GM18508 (cell line): ENCODE measurements at regions not wholly inside any gene's neighbourhood (a gene's known extent, or its start where the extent isn't known, plus 50 kb on each side); places are given as distances from the start of the nearest gene placed in this dataset.

Experiments used
- ATAC-seq: cut with Tn5 transposase; IDR thresholded peaks from one replicate; pipeline ENCODE4 v1.9.1; 2021; ENCODE audit warnings: moderate number of reproducible peaks; ENCODE audit not compliant: insufficient read depth, unreplicated experiment

DNA sequence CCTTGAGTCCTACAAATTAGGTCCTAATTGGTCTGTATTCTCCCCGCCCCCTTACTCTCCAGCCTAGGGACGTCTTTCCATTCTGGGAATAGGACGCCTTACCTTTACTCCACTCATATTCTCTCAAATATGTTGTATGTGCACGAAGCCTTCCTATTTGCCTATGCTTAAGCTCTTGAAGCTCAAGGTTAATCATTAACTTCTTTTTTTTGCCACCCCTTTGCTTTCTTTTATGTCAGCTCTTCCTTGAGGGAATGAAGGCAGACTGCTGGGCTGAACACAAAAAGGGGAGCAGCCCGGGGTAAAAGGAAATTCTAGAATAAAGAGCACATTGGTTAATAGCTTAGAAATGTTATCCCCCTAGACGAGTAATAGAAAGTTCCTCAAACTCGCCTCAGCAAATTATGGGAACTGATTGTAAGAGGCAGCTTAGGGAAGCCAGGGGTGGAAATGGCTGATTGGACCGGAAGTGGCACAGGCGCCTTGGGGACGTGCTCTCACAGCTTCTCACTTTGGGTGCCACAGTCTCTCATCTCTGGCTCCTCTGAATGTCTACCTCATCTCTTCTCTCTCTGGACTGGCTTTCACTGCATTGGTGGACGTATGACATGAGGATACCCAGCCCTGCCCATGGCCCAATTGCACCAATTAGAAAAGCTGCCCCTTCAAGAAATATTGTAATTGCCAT is 122.3 kb upstream of the IL12B start:
- no peak for ATAC-seq

DNA sequence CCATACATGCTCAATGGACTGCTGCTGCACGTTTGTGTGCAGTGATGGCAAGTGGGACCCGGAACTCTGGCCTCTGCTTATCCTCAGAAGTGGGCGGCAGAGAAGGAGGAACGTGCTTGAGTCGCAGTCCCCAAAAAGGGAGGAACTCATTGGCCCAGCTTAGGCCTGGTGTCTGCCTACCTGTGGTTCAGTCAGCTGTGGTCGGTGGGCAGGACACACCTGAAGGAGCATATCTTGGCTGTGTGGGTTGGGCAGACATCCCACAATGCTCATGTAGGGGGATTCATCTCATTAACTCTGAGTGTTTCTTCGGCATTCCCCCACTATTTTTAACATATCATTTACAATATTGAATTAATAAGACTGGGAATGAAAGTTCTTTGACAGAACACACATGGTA is 122.9 kb upstream of the IL12B start:
- ATAC-seq: no peak

DNA sequence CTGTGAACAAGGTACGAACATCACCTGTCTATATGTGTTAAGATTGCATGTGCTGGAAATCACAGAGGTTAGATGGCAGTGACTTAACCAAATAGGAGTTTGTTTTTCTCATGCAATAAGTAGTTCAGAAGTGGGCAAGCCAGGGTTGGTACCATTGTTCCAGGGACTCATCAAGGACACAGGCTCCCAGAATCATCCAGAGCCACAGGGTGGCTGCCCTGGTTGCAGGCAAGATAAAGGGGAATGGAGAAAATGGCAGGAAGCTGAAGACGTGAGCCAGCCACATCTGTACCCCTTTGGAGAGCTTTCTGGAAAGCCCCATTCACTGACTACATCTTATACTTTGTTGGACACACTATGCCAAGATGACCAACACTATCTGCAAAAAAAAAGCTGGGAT is 126.0 kb upstream of the IL12B start:
- peak; percentile 4 for ATAC-seq

DNA sequence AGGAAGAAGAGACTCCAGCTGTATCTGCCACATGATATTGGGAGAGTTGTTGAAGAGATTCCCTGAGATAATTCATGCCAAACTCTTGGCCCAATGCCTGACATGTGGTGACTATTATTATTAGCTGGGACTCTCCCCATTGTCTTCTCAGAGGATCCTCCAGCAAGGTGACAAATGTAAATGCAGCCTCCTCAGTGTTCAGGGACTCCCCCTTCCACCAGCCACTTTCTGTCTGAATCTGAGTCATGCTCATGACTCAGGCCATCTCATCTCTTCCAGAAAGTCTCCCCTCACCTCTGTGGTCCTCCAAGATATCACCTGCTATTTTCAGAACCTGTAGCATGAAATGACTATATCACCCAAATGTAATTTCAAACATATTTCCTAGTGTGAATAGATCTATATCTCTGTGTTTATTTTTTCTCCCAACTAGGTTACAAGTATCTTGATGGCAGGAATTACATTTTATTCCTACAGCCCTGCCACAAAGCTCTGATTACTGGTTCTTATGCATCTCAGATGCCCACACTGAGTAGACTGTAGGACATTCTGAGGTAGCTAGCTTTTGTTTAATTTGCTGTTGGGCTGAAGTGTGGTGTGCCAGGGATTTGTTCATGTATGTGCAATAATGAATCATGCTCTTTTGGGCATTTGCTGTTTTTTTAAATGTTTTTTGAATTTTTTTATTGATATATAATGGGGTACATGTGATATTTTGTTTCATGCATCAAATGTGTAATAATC is 126.6 kb upstream of the IL12B start:
- peak; percentile 75 for ATAC-seq

DNA sequence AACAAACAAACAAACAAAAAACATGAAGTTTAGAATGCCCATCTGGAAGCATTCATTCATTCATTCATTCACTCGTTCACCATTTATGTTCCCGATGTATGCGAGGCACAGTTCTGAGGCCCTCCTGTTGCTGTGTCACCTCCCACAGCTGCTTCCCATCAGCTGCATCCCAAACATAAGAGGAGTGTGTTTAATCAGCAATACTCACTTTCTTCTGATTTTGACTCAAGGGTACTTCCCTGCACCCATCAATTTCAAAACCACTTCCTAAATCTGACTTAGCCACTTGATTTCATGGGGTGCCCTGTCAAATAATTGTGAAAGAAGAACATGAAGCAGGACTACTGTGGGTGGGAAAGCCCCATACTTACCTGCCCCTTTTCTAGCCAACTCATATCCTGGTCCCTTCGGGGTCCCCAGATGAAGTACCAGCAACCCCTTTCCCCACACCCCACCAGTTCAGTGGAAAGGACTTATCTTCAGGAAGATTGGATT is 128.0 kb upstream of the IL12B start:
- peak; percentile 34 for ATAC-seq

DNA sequence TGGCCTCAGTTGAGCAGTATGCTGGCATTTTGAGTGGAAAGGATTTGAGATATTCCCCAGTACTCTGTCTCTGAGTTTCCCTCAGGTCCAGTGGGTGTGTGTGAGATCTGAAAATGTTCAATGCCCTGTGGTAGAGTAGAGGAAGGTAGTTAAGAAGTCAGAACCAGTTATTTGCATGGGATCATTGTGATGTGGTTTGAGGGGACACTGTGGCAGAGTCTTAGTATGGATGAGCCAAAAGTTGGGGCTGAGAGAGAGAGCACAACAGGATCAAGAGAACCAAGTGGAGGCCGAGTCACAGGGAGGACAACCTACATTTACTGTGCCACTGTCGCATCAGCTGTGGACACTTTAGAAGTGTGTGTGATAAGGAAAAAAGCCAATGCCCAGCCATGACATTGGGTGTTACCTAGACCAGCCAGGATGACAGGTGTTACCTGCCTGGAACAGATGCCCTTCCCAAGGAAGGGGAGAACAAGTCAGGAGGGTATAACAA is 128.9 kb upstream of the IL12B start:
- no peak for ATAC-seq

DNA sequence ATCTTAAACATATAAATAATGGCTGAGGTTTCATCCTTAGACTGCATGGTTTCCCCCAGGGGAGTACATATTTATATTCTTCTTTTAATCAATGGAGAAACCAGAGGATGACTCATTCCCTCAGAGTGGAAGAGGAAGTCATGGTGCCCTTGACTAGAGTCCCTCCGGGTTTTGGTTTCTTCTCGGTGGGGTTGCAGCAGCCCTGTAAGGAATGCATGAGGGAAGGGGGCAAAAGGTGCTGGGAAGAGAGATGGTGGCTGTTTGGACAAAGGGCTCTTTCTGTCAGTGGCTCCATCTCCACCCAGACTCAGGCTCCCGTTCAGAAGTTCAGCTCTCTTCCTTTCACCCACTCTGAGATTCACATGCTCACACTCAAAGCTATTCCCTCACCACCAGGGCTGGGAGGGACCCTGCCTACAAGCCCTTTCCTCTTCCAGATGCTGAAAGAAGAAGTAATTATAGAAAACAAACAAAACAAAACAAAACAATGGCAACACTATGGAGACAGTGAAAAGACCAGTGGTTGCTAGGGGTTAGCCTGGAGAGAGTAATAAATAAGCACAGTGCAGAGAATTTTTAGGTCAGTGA is 129.8 kb upstream of the IL12B start:
- ATAC-seq: no peak

DNA sequence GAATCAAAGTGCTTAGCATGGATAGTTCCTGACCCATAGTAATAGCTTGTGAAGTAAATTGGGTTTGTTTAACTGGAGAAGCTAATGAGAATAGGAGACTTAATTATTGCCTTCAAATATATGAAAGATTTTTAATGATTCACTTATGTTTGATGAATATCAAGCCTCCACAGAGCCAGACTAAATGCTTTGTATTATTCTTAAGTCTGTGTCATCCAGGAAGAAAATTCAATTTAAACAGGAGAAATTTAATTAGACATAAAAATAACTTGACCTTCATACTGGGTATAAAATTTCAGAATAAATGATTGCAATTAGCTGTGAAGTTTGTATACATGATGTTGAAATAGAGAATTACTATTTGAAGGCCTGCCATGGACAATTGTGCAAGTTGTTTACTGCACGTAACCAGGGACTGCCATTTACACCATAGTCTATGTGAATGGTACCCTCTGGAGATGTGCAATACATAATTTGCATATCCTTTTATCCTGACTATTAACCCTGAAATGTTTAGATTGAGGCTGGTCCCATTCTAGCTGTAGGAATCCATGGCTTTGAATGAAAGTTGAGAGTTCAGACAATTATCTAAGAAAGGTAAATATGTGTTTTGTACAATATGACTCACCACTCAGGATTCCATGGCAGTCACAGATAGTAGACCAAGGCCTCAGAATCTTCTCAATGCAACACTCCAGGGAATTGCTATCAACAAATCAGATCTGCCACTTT is 133.5 kb upstream of the IL12B start:
- no peak for ATAC-seq

DNA sequence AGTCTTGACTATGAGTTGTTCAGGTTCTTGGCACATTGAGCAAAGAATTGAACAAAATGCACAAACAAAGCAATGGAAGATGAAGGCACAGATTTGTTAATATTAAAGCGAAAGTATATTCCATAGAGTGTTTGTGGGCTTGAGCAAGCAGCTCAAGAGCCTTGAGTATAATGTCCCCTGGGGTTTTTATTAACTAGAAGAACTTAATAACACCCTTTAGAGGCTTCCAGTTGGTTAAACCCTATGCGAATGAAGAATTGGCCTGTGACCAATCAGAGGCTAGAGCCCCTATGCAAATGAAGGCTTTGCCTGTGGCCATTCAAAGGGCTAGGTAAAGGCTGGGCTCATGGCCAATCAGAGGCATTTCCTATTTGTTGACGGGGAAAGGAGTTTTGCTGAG is 135.3 kb upstream of the IL12B start:
- ATAC-seq: no peak

DNA sequence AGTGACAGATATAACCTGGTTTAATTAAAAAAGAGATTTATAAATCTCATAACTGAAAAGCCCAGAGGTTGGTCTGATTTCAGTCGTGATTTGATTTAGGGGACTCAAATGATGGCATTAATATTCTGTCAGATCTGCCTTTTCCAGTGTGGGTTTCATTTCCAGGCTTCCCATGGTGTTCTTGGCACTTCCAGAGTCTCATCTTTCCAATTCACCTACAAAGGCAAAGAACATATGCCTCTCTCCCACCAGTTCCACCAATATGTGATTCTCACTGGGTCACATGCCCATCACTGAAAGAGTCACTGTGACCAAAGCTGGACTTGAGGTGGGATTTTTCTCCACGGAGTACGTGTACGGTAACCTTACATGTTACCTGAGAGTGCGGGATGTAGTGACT is 137.4 kb upstream of the IL12B start:
- ATAC-seq: no peak

DNA sequence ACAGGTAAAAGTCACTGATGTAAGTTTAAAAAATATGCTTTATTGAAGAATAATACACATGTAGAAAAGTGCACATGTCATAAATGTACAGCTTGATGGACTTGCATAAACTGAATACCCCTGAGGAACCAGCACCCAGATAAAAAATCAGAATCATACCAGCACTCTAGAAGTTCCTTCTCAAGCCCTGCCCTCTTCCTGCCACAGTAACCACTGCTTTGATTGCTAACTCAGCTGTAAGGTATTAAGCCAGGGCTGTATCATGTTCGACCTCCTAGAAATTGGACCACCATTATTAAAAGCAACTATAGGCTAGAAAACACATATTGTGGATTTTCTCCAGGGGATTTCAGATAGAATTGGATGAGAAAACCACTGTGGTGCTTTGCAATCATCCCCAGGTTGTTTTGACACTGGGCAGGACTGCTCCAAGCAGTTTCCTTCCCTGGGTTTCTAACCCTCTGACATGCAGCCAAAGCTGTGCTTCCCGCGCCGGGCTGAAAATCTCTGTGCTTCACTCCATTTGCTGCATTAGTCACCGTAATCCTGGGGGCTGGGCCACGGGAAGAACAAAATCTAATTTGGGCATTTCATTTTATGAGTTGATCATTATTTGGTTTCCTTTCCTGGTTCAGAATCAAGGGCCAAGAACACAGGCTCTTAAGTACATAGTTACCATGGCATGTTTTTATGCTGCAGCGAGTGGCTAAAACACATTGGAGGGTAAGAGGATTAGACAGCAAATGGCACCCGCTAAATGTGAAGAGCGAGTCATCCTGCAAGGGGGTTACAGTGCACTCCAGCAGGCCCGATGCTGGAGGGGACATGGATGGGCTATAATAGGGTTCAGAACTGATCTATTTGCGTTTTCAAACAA is 139.4 kb upstream of the IL12B start:
- ATAC-seq: peak; percentile 81

DNA sequence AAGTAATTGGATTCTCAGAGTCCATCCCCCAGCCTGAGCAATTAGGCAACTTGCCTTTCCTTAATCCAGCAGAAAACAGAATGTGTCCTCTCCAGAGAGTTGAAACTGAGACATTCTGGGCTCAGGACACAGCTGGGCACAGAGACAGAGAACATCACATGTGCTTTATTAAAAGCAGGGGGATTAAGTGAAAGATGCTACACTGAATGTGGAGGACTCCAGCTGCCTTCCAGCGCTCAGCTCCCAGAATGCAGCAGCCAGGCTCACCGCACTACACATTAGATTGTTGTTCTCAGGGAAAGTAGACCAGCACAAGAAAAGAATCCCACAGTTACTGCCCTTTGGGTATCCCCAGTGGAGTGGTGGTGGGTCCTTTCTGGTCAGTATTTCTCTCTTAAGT is 141.6 kb upstream of the IL12B start:
- ATAC-seq: no peak

DNA sequence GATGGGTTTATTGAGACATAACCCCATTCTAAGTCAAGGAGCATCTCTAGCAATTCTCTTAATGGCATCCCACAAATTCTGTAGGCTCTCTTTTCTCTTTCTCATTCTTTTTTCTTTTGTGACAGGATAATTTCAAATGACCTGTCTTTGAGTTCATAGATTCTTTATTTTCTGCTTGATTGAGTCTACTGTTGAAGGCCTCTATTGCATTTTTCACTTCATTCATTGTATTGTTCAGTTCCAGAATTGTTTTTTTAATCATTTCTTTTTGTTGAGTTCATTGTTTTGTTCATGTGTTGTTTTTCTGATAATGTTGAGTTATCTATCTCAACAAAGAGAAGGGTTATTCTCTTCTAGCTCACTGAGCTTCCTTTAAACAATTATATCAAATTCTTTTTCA is 144.7 kb upstream of the IL12B start:
- ATAC-seq: no peak

DNA sequence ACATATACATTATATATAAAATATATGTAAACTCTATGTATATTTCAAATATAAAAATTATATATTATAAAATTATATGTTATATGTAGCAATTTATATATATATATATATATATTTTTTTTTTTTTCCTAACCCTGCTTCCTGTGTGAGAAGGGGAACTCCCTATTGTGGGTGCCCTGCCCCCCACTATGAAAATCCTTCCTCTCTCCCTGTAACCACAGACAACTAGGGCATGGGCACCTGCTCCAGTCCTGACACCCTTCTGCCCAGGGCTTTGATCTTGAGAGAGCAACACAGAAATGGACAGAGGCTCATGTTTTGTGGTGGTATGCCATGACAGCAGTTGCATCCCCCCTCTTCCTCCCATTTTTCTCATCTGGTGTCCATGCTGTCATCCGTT is 148.7 kb upstream of the IL12B start:
- ATAC-seq: no peak

DNA sequence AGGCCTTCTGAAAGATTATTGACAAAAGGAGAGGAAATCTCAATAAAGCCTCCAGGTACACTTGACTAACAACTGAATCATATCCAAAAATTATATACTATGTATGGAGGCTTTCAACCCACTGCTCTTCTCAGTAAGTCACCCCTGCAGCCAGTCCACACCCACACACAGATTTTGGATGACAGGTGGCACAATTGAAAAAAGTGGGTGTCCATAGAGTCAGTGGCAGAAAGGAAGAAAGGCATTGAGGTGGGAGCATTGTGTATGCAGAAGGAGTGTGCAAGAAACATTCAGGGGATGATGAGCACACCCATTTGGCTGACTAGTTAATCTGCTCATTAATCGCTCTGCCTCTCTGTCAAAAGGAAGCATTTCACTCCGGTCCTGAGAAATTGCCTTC is 150.6 kb upstream of the IL12B start:
- no peak for ATAC-seq

DNA sequence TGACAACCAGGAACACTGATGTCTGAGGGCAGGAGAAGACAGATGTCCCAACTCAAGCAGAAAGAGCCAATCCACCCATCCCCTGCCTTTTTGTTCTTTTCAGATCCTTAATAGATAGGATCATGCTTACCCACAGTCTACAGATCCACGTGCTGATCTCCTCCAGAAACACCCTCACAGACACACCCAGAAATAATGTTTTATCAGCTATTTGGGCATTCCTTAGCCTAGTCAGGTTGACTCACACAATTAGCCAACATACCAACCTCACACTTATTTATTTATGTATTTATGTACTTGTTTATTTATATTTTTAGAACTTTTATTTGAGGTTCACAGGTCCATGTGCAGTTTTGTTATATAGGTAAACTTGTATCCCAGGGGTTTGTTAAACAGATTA is 151.5 kb upstream of the IL12B start:
- no peak for ATAC-seq

DNA sequence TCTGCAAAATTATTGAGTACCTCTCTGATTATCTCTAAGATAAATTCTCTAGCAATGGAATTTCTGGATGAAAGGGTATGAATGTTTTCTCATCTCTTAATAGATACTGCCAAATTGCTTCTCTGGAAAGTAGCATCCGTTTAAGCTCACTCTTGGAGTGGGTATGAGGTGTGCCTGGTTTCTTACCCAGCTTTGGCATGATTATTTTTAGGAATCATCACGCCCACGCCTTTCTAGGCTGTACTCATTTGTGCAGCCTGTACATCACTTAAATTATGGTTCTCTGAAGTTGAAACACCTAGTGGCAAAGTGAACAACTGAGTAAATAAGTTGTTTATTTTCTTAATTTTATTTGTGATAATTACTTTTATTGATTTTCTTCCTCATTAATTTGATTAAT is 156.5 kb upstream of the IL12B start:
- no peak for ATAC-seq

DNA sequence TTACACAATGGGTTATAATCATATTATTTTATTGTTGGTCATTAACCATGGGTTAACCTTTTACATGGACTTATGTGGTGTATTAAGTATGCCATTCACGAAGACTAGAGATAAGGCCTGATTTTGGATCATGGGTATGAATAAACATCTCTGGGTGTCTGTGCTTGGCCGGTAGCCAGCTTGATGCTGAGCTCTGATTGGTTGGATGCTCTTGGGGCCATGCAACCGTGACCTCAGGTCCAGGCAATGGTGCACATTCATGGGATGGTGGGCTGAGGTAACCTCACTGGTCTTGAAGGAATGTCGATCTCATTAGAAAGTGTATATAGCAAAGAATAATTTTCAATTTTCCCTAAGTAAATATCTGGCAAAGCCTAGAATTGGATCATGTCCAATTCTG is 158.2 kb upstream of the IL12B start:
- no peak for ATAC-seq

DNA sequence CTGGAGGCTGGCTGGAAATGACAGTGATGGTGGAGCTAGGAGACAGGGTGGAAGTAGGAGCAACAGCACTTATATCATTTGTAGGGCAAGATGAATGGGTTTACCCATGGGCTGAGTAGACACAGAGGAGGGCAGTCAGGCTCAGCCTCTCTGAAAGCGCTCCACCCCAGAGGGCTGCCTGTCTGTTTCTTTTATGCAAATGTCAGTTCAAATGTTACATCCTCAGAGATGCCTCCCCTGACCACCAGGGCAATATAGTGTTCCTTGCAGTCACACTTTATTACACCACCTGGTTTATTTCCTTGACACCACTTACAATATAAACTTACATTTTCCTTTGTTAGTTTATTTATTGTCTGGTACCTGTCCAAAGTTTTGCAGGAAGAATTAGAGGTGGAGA is 159.5 kb upstream of the IL12B start:
- ATAC-seq: peak; percentile 74

DNA sequence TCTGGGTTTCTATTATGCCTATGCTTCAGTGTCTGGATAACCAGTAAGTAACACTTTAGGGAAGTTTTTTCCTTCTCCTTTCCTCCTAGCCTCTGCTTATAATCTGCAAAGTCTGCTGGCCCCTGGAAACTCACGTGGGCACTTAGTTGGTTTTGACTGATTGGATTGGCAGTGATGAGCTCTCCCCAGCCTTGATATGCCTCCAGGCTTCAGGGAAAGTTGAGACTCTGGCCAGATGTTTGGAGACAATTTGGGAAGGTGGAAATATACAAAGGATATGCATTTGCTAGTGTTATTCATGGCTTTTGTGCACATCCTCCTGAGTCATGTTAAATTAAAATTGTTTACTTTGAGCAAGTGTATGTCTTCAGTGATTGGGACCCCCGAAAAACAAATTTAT is 160.2 kb upstream of the IL12B start:
- ATAC-seq: no peak
